Aorta (tissue), 5 donors: ENCODE measurements at regions not wholly inside any gene's neighbourhood (a gene's known extent, or its start where the extent isn't known, plus 50 kb on each side); places are given as distances from the start of the nearest gene placed in this dataset.
"Not testable (repeated sequence)": the region's sequence is repeated elsewhere in the genome, so short reads cannot be mapped to it uniquely, and the experiment has no call there.

Source experiments
- ATAC-seq: fragments of 200-7000 bp; cut with Tn5 transposase; one replicate; pipeline ENCODE4 v1.9.1; 2022; ENCODE audit warnings: moderate library complexity; ENCODE audit not compliant: low FRiP score
- DNase-seq, 2 donors: peaks; one replicate each; pipeline ENCODE4 v3.0.0-alpha.2; 2020
- H3K27ac ChIP-seq, 2 donors: one replicate each; pipeline ENCODE4 v1.5.1; 2013; ENCODE audit warnings: low read length in 2 of 2, mild to moderate bottlenecking in 2 of 2, moderate library complexity in 2 of 2, control low read depth in 1 of 2, inconsistent platforms in 1 of 2, low read depth in 1 of 2
- H3K27me3 ChIP-seq, 2 donors: one replicate each; pipeline ENCODE4 v1.6.1; 2013; ENCODE audit warnings: control low read depth in 1 of 2, low read length in 1 of 2, mild to moderate bottlenecking in 1 of 2, moderate library complexity in 1 of 2; ENCODE audit not compliant: insufficient read depth in 2 of 2, control insufficient read depth in 1 of 2
- H3K36me3 ChIP-seq, 2 donors: one replicate each; pipeline ENCODE4 v1.6.1; 2013; ENCODE audit warnings: control low read depth in 1 of 2, low read length in 1 of 2, mild to moderate bottlenecking in 1 of 2; ENCODE audit not compliant: insufficient read depth in 2 of 2, control insufficient read depth in 1 of 2
- H3K4me1 ChIP-seq, 2 donors: one replicate each; pipeline ENCODE4 v1.6.1; 2013; ENCODE audit warnings: low read length in 2 of 2, control low read depth in 1 of 2, mild to moderate bottlenecking in 1 of 2, moderate library complexity in 1 of 2; ENCODE audit not compliant: insufficient read depth in 2 of 2, control insufficient read depth in 1 of 2
- H3K4me3 ChIP-seq, 2 donors: one replicate each; pipeline ENCODE4 v1.5.1; 2013; ENCODE audit warnings: low read length in 2 of 2, control low read depth in 1 of 2, mild to moderate bottlenecking in 1 of 2
- H3K9me3 ChIP-seq: one replicate; pipeline ENCODE4 v1.6.1; 2013; ENCODE audit warnings: mild to moderate bottlenecking, low read length; ENCODE audit not compliant: control insufficient read depth
- WGBS, 2 donors: extraction: QIAGEN DNeasy Blood & Tissue Kit; methylation state at CpG; one replicate each; pipeline ENCODE4 v1.1.7; 2013; 5-methylcytosine and 5-hydroxymethylcytosine counted together
- intact Hi-C, 2 donors: fragments of 100-400 bp; cut with DNase I; formaldehyde crosslinking; loops; one replicate each; pipeline versions ENCODE4 v1.14.2 to v1.15.0; 2022
- donor health status: healthy with polysubstance abuse.
- donor health status: Bipolar disorder and iron deficiency.
- donor health status: DM: no; HTN: no; CAD: no.
- donor health status: DM: no; HTN: no; CAD: no.
- donor health status: DM: yes; HTN: yes; CAD: no.

DNA sequence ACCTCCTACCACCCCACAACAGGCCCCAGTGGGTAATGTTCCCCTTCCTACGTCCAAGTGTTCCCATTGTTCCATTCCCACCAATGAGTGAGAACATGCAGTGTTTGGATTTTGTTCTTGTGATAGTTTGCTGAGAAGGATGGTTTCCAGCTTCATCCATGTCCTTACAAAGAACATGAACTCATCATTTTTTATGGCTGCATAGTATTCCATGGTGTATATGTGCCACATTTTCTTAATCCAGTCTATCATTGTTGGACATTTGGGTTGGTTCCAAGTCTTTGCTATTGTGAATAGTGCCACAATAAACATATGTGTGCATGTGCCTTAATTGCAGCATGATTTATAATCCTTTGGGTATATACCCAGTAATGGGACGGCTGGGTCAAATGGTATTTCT lies 81.6 kb downstream of the P2RY10 start:
- H3K36me3 ChIP-seq, DNase-seq, H3K27me3 ChIP-seq, ATAC-seq, intact Hi-C loops, H3K4me3 ChIP-seq, H3K4me1 ChIP-seq, H3K27ac ChIP-seq, H3K9me3 ChIP-seq: not testable (repeated sequence)
- WGBS, 2 donors, result 79 to 87% methylated on average over 2 of the region's 2 CpGs

DNA sequence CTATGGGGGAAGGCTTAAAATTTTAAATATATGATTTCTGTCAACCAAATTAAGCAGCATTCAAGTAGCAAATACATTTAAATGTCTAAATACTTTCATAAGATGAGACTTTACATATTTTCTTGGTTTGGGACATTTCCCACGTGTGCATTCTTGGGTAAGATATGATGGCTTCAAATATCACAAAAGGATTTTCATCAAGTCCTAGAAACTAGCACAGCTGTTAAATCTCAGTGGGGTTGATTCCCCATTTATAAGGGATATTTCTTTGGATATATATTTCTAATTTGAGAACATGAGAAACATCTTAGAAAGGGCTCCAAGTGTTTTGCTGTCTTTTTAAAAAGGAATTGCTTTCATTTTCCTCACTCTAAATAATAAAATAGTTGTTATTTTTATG lies 90.2 kb downstream of the P2RY10 start:
- ATAC-seq, result no peak
- no peaks in the 10 kb centered on the region for H3K4me1 ChIP-seq
- H3K36me3 ChIP-seq, result no peaks in the 10 kb centered on the region
- 9 to 22% methylated on average over 1 of the region's 1 CpG for WGBS, 2 donors
- H3K27me3 ChIP-seq, result no peaks in the 10 kb centered on the region
- H3K4me3 ChIP-seq, result no peak overlapping the region
- no peaks in the 10 kb centered on the region for H3K9me3 ChIP-seq
- intact Hi-C loops, result no loop called here
- H3K27ac ChIP-seq, result no peak overlapping the region
- no peak for DNase-seq

DNA sequence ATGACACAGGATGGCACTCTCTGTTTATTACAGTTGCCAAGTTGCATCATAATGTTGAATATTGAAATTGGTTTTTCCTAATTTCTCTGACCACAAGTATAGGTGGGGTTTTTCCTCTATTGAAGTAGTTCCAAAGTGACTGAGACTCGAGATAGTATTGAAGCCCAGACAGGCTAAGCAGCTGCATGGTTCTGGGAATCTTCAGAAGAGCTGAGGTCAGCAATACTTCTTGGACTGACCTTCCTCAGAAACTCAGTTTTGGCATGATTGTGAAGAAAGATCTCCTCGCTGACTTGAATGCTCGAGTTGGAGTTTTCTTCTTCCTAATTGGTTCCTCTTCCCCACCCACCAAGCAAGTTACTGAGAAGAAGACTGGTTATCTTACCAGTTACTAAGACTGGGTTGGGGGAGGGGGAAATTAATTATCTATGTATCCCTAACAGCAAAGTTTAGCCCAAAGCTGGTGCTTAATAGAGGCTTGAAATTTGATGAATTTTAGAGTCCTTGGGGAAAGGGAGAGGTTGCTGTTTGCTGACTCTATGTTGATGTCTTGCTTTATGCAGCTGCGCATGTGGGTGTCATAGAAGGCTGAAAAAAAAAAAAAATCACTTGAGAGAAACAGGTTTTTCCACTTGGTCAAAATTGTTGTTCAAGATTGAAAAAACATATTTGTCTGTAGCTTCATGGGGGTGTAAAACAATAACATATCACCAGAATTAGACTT lies 91.1 kb downstream of the P2RY10 start:
- 46 to 51% methylated on average over 4 of the region's 4 CpGs for WGBS, 2 donors
- DNase-seq (no peak), ATAC-seq (no peak)
- H3K36me3 ChIP-seq, result no peaks in the 10 kb centered on the region
- H3K27ac ChIP-seq, result no peak overlapping the region
- intact Hi-C loops, result no loop called here
- H3K4me3 ChIP-seq, result no peak overlapping the region
- no peaks in the 10 kb centered on the region for H3K4me1 ChIP-seq
- H3K27me3 ChIP-seq, result no peaks in the 10 kb centered on the region
- no peaks in the 10 kb centered on the region for H3K9me3 ChIP-seq

DNA sequence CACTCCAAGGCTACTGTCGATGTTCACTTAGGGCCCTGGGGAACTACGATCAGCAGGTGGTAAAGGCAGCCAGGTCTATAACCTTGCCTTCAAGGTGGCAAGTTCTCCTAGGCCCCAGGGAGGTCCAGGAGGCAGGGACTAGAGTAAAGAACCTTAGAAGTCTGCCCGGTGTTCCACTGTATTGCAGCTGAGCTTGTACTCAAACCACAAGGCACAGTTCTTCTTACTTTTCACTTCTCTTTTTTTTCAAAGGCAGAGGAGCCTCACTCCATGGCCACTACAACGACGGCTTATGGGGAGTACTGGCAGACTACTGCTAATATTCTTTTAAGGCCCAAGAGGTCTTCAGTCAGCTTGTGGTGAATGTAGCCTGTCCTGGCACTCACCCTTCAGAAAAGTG lies 78.8 kb upstream of the GPR174 start:
- WGBS, 2 donors, result 74 to 89% methylated on average over 5 of the region's 5 CpGs
- H3K4me1 ChIP-seq, result no peaks in the 10 kb centered on the region

DNA sequence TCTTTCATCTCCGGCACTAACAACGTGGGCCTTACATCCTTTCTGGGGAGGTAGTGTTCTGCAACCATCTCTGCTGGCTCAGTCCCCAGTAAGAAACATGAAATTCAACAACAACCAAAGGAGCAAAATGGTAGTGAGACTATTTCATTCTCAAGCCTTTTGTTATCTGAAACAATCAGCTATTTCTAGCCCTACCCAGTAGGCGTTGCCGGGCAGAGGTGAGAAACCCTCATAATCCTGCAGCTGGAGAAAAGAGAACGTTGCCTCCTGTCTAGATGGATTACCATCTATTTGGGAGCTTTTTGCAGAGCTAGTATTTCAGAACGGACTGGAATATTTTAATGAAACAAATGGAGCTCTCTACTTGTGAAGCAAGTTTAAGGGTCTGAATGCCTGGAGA lies 66.4 kb upstream of the GPR174 start:
- no peaks in the 10 kb centered on the region for H3K9me3 ChIP-seq
- no peaks in the 10 kb centered on the region for H3K27me3 ChIP-seq
- H3K27ac ChIP-seq, result no peak overlapping the region
- WGBS, 2 donors, result 62 to 75% methylated on average over 6 of the region's 6 CpGs
- DNase-seq, result no peak
- no peaks in the 10 kb centered on the region for H3K4me1 ChIP-seq
- no peak for ATAC-seq
- intact Hi-C loops, result no loop called here
- no peaks in the 10 kb centered on the region for H3K36me3 ChIP-seq
- no peak overlapping the region for H3K4me3 ChIP-seq

More for the DNA sequence above, 78.8 kb upstream of the GPR174 start:
- H3K36me3 ChIP-seq, result no peaks in the 10 kb centered on the region
- H3K4me3 ChIP-seq, result no peak overlapping the region
- H3K27ac ChIP-seq, result no peak overlapping the region
- H3K9me3 ChIP-seq, result no peaks in the 10 kb centered on the region
- no peak for ATAC-seq
- intact Hi-C loops, result no loop called here
- no peaks in the 10 kb centered on the region for H3K27me3 ChIP-seq
- no peak for DNase-seq

DNA sequence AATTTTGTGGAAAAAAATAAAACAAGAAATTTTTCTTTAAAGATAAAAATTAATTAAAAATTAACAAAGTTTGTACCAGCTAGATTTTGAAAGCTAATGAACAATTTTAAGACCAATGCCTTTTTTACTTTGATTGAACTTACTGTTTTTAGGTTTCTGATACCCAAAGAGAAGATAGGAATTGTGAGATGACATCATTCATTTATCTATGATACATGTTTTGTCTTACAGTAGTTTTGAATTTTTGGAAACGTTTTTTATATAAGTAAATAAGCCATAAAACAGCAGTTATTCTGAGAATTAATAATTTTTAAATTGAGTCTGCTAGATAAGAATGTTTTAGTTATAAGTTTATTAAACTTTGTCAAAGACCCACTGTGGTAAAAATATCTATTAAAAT lies 65.0 kb upstream of the GPR174 start:
- no peaks in the 10 kb centered on the region for H3K36me3 ChIP-seq
- DNase-seq (no peak), ATAC-seq (no peak)
- WGBS, 2 donors, result 16 to 35% methylated on average over 1 of the region's 1 CpG
- no peaks in the 10 kb centered on the region for H3K27me3 ChIP-seq
- no peaks in the 10 kb centered on the region for H3K4me1 ChIP-seq
- no peak overlapping the region for H3K27ac ChIP-seq
- H3K4me3 ChIP-seq, result no peak overlapping the region
- no peaks in the 10 kb centered on the region for H3K9me3 ChIP-seq
- intact Hi-C loops, result no loop called here

DNA sequence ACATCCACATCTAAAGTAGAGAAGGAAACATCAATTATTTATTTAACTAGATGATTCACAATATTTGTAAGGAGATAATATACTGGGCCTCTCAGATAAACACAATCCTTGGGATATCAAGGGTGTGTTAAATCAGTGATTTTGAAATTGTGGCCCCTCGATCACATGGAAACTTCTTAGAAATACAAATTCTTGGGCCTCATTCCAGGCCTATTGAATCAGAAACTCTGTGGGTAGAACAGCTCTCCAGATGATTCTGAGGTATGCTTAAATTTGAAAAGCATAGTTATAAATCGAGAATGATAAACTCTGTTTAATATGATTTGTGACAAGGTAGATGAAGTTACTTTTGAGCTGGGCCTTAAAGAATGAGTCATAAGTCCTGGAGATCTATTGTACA lies 64.3 kb upstream of the GPR174 start:
- WGBS, 2 donors, result 46 to 48% methylated on average over 2 of the region's 2 CpGs
- no peaks in the 10 kb centered on the region for H3K9me3 ChIP-seq
- no peak overlapping the region for H3K27ac ChIP-seq
- no peaks in the 10 kb centered on the region for H3K36me3 ChIP-seq
- intact Hi-C loops, result loop anchor here in 1 of 2 donors (10.0 kb wide), 1 partner anchor 525 kb away; no protein-coding TSS in a partner anchor
- no peaks in the 10 kb centered on the region for H3K4me1 ChIP-seq
- no peaks in the 10 kb centered on the region for H3K27me3 ChIP-seq
- DNase-seq (no peak), ATAC-seq (no peak)
- H3K4me3 ChIP-seq, result no peak overlapping the region

DNA sequence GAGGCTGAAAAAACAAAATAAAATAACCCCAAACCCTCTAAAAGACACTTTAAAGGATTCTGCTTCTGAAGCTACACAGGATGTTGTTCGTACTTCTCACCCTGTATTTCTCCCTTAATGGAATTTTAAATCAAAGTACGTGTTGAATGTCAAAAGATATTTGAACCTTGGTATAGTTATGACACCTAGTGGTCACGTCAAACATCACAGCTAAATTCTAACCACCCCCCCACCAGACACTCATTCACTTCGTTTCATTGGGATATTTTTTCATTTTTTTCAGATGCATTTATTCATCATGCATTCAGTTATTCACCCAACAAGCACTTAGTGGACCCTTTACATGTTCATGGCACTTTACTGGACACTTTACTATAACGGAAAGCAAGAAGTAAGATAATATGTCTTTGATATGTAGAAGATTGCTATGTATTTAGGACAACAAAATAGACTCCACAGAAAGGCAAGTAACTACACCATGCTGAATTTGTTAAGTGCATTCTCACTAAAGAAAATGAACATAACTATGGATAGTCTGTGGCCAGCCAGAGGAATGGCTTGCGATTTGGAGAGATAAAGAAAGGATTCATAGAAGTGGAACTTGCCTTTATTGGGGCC lies 62.5 kb upstream of the GPR174 start:
- ATAC-seq (no peak), DNase-seq (no peak)
- Histone ChIP-seq H3K4me1 (no peaks in the 10 kb centered on the region), H3K27ac (no peak overlapping the region), H3K4me3 (no peak overlapping the region), H3K36me3 (no peaks in the 10 kb centered on the region), H3K9me3 (no peaks in the 10 kb centered on the region), H3K27me3 (no peaks in the 10 kb centered on the region)
- intact Hi-C loops, result loop anchor here in 1 of 2 donors (10.0 kb wide), 1 partner anchor 527 kb away; no protein-coding TSS in a partner anchor
- 11 to 17% methylated on average over 6 of the region's 6 CpGs for WGBS, 2 donors

DNA sequence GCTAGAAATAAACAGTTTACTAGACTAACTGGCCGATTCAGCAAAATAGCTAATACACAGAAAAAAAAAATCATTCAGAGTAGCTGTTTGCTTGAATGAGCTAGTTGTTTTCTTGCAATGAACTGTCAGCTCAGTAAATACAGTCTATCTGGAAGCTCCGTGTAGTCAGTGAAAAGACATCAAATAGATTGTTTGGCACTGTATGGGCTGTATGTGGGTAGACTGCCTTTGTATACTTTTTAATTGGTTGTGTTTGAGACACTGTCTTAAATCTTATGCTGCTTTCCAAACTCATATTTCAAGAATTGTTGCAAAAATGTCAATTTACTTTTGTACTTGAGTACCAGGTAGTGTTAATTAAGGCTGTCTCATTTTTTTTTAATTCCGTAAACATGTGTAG lies 61.6 kb upstream of the GPR174 start:
- no peak overlapping the region for H3K4me3 ChIP-seq
- no peaks in the 10 kb centered on the region for H3K9me3 ChIP-seq
- H3K27me3 ChIP-seq, result no peaks in the 10 kb centered on the region
- ATAC-seq (no peak), DNase-seq (no peak)
- no peaks in the 10 kb centered on the region for H3K36me3 ChIP-seq
- no peaks in the 10 kb centered on the region for H3K4me1 ChIP-seq
- no peak overlapping the region for H3K27ac ChIP-seq
- intact Hi-C loops, result loop anchor here in 1 of 2 donors (10.0 kb wide), 1 partner anchor 528 kb away; no protein-coding TSS in a partner anchor
- 63 to 67% methylated on average over 3 of the region's 3 CpGs for WGBS, 2 donors
